Ovary (tissue), 7 donors: ENCODE measurements at regions not wholly inside any gene's neighbourhood (a gene's known extent, or its start where the extent isn't known, plus 50 kb on each side); places are given as distances from the start of the nearest gene placed in this dataset.

Experiments
- DNase-seq, 5 donors: peaks; one replicate each; pipeline ENCODE4 v3.0.0-alpha.2; 2019 to 2020
- H3K27ac ChIP-seq, 2 donors: fragments of 200-600 bp; one replicate each; pipeline versions ENCODE4 v1.5.1 to v1.8.0; 2019 to 2022
- H3K27me3 ChIP-seq: fragments of 200-600 bp; one replicate; pipeline ENCODE4 v1.8.0; 2022
- H3K36me3 ChIP-seq: fragments of 200-600 bp; sonication (generic); one replicate; pipeline ENCODE4 v1.5.1; 2019
- H3K4me1 ChIP-seq: one replicate; pipeline ENCODE4 v1.8.1; 2013; ENCODE audit warnings: mild to moderate bottlenecking, moderate library complexity; ENCODE audit not compliant: insufficient read depth
- H3K4me3 ChIP-seq: fragments of 200-600 bp; sonication (generic); one replicate; pipeline ENCODE4 v1.5.1; 2017
- H3K9me3 ChIP-seq, 2 donors: fragments of 200-600 bp in 1 of 2; sonication (generic) in 1 of 2; one replicate each; pipeline versions ENCODE4 v1.5.1 to v1.8.1; 2013 to 2019; ENCODE audit warnings: mild to moderate bottlenecking in 1 of 2, moderate library complexity in 1 of 2
- EP300 ChIP-seq: sonication (generic); formaldehyde crosslinking; IDR thresholded peaks from one replicate; pipeline ENCODE4 v1.6.1; 2017; ENCODE audit warnings: antibody characterized with exemption
- POLR2A ChIP-seq: fragments of 450-650 bp; IDR thresholded peaks from one replicate; pipeline ENCODE4 v1.6.1; 2017; ENCODE audit warnings: antibody characterized with exemption, mild to moderate bottlenecking, moderate library complexity
- WGBS, 3 donors: extraction: QIAGEN DNeasy Blood & Tissue Kit in 1 of 3; methylation state at CpG; one replicate each; pipeline versions ENCODE4 v1.1.5 to v1.1.7; 2013 to 2017; 5-methylcytosine and 5-hydroxymethylcytosine counted together
- intact Hi-C, 4 donors: fragments of 100-400 bp; cut with DNase I; formaldehyde crosslinking; loops; one replicate each; pipeline versions ENCODE4 v1.11.0 to v1.15.1; 2022 to 2023
- TF ChIP-seq, protein P1 (sequence below), 3 donors: fragments of 450-650 bp in 2 of 3; fragments of 200-600 bp in 1 of 3; IDR thresholded peaks; one replicate each; pipeline versions ENCODE4 v1.5.1 to v1.8.0; 2016 to 2022; ENCODE audit warnings: antibody characterized with exemption in 3 of 3, mild to moderate bottlenecking in 1 of 3
- donor health status: DM: no; HTN: no; CAD: no; lungs with moderate emphysema.
- donor health status: DM: no; HTN: no; CAD: no.
- donor health status: Bipolar disorder and iron deficiency.
- donor health status: DM: no; HTN: no; CAD: no.
- donor health status: DM: yes; HTN: yes; CAD: no.

DNA sequence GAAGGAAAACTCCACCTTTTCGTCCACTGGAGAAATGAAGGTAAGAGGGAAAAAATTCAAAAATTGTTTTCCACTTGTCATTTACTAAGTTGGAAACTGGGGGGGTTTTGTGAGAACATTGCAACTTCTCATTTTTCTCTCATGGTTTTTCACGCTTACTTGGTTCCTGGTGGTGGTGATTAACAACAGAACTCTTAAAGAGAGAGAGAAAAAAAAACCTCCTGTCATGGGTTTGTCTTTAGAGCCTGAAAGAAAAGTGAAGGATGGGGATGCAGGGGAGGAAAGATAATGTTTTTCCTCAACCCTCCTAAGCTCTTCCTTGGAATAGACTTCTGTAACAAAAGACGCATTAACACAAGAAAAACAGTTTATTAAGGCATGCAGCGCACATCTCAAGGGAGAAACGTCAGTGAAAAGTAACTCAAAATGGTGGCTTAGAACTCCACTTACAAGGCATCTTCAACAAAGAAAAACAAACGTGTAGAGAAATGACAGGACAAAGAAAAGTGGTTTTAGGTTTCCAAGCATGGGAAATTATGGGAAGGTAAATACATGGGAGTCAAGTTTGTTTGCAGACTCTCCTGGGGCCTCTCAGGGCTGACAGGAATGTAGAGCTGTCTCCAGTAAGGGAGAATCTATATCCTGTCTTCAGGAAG lies 81.9 kb upstream of the ATF7IP start:
- Histone ChIP-seq H3K27ac (peak overlapping the region in 1 of 2 donors; percentile 66), H3K9me3 (no peaks in the 10 kb centered on the region), H3K4me3 (no peak overlapping the region), H3K4me1 (peaks cover 3% of the 10 kb centered on the region), H3K36me3 (no peaks in the 10 kb centered on the region), H3K27me3 (no peaks in the 10 kb centered on the region)
- DNase-seq: no peak
- intact Hi-C loops: loop anchor here in 1 of 4 donors (2.0 kb wide), 1 partner anchor 23 kb away; no protein-coding TSS in a partner anchor
- 45 to 58% (median 56%) methylated on average over 6 of the region's 6 CpGs for WGBS, 3 donors
- TF ChIP-seq EP300: no peak
- TF ChIP-seq, protein P1, sequence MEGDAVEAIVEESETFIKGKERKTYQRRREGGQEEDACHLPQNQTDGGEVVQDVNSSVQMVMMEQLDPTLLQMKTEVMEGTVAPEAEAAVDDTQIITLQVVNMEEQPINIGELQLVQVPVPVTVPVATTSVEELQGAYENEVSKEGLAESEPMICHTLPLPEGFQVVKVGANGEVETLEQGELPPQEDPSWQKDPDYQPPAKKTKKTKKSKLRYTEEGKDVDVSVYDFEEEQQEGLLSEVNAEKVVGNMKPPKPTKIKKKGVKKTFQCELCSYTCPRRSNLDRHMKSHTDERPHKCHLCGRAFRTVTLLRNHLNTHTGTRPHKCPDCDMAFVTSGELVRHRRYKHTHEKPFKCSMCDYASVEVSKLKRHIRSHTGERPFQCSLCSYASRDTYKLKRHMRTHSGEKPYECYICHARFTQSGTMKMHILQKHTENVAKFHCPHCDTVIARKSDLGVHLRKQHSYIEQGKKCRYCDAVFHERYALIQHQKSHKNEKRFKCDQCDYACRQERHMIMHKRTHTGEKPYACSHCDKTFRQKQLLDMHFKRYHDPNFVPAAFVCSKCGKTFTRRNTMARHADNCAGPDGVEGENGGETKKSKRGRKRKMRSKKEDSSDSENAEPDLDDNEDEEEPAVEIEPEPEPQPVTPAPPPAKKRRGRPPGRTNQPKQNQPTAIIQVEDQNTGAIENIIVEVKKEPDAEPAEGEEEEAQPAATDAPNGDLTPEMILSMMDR (IDR thresholded peaks at IDR 0.05): no peak
- no peak for TF ChIP-seq POLR2A

DNA sequence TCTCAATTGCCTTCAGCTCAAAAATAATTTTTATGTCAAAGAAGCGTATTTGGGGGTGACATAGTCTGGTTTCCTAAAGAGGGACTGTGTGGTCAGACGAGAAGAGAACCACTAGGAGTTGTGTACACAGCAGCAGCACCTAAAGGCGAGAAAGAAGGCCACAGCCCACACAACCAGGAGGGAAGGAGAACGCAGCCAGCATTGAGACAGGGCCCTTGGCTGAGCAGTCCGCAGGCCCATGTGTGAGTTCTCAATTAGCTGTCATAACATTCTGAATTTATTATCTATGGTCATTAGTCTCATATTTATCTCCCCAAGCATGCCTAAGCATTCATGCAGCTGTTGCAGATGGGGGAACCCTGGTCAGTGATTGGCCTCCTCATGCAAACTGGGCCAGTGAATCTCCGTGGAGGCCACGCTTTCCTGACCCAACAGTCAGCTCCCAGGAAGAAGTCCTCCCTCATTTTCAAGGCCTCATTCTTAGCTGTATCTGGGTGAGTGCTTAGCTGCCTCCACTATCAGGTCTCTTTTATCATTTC lies 81.2 kb upstream of the ATF7IP start:
- WGBS, 3 donors: 7 to 13% (median 9%) methylated on average over 7 of the region's 7 CpGs

DNA sequence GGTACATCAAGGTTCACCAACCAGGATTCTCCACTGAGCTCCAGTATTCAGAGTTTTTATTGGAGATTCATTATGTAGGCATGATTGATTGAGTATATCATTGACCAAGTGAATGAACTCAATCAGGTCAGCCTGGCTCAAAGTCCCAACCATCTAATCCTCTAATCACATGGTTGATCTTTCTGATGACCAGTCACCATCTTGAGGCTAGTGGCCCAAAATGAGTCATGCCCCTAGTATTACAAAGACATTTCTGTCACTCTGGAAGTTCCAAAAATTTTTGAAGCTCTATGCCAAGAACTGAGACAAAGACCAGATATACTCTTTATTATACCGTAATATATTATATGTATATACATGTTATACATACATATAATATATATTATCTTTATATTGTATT lies 75.9 kb upstream of the ATF7IP start:
- no peaks in the 10 kb centered on the region for H3K4me1 ChIP-seq
- WGBS, 3 donors: 94 to 98% (median 98%) methylated on average over 1 of the region's 1 CpG
- H3K27ac ChIP-seq: no peak overlapping the region
- H3K27me3 ChIP-seq: no peaks in the 10 kb centered on the region
- no peak for DNase-seq
- no peaks in the 10 kb centered on the region for H3K9me3 ChIP-seq
- no peak overlapping the region for H3K4me3 ChIP-seq
- H3K36me3 ChIP-seq: no peaks in the 10 kb centered on the region
- TF ChIP-seq, protein P1 (IDR thresholded peaks at IDR 0.05): no peak
- TF ChIP-seq EP300: no peak
- TF ChIP-seq POLR2A: no peak
- intact Hi-C loops: no loop called here

More for the DNA sequence above, 81.2 kb upstream of the ATF7IP start:
- H3K27me3 ChIP-seq: no peaks in the 10 kb centered on the region
- TF ChIP-seq, protein P1 (IDR thresholded peaks at IDR 0.05): peak in 1 of 3 donors; percentile 37
- peak; percentile 9 for TF ChIP-seq EP300
- TF ChIP-seq POLR2A: no peak
- peak; percentile 80 to 89 (median 84) for DNase-seq
- H3K36me3 ChIP-seq: no peaks in the 10 kb centered on the region
- no peak overlapping the region for H3K4me3 ChIP-seq
- H3K4me1 ChIP-seq: peaks cover 3% of the 10 kb centered on the region
- no peaks in the 10 kb centered on the region for H3K9me3 ChIP-seq
- H3K27ac ChIP-seq: peak overlapping the region in 1 of 2 donors; percentile 66
- intact Hi-C loops: loop anchor here in 1 of 4 donors (2.0 kb wide), 1 partner anchor 23 kb away; no protein-coding TSS in a partner anchor

DNA sequence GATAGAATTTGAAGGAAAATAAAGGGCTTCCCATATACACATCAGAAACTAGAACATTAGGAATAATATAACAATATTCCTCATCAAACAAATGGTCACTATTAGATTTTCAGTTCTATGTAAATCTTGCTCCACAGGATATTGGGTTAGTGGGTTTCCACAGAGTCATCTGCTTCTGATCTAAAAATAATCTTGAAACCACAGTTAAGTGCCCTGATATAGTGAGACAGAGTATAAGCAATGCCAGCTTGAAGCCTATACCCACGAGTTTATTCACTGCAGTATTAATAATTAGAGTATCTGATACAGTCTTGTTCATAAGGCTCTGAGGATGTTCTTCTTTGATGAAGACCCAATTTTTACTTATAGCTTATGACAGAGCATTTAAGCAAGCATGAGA lies 74.5 kb upstream of the ATF7IP start:
- DNase-seq: no peak
- no peaks in the 10 kb centered on the region for H3K36me3 ChIP-seq
- H3K27ac ChIP-seq: no peak overlapping the region
- H3K4me1 ChIP-seq: no peaks in the 10 kb centered on the region
- no peaks in the 10 kb centered on the region for H3K9me3 ChIP-seq
- no peak overlapping the region for H3K4me3 ChIP-seq
- intact Hi-C loops: loop anchor here in 1 of 4 donors (10.0 kb wide), 1 partner anchor 64 kb away; no protein-coding TSS in a partner anchor
- 54 to 58% (median 56%) methylated on average over 1 of the region's 1 CpG for WGBS, 3 donors
- no peaks in the 10 kb centered on the region for H3K27me3 ChIP-seq
- TF ChIP-seq EP300 (no peak), POLR2A (no peak)
- TF ChIP-seq, protein P1 (IDR thresholded peaks at IDR 0.05): no peak
